ENCODE measurements at regions not wholly inside any gene's neighbourhood (a gene's known extent, or its start where the extent isn't known, plus 50 kb on each side); places are given as distances from the start of the nearest gene placed in this dataset.
"Not testable (repeated sequence)": the region's sequence is repeated elsewhere in the genome, so short reads cannot be mapped to it uniquely, and the experiment has no call there.

DNA sequence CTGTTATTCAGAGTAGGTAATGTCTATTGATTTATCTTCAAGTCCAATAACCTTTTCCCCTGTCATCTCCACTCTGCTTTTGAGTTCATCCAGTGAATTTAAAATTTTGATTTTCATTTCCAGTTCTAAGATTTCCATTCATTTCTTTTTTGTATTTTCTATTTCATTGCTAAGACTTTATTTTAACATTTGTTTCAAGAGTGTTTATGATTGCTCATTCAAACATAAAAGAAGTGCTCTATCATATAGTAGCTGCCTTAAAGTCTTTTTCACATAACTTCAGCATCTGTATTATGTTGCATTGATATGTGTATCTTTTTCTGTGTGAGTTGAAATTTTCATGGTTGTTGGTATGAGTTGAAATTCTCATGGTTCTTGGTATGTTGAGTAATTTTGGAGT is 341.6 kb downstream of the SOX4 start:
- no peak for DNase-seq

DNA sequence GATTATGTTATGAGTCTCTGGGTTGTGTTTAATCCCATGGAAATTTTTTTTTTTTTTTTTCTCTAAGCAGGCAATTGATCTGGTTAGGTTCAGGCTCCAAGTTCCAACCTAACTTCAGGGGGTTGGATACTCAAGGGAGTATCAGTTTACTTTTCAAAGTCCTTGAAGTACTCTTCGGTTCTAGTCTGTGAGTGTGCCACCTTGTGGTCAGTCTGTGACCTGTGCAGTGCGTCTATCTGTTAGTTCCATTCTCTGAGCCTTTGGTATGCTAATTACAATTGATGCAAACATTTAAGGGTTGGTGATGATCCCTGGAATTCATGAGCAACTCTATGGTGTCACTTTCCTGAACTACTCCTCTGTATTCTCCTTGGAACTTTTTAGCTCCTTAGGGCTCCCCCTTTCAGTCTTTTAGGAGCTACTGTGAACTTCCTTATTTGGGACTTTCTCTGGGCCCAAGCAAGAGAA is 342.0 kb downstream of the SOX4 start:
- no peak for DNase-seq

DNA sequence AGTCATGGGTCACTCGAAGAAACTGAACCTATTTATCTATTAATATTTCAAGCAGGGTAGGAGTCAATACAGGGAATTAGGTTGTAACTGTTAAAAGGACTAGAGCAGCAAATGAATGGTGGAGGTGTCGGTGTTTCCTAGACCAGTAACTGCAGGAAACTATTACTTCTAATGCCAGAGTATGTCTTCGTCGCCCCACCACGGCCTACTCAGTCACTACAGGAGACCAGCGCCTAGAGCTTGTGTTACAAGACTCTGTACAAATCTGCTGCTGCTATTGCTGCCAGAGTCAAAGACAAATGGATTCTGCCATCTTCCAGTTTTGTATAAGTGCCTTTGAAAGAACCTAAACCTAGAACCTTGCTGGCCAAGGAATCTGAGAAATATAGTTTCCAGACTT is 343.9 kb downstream of the SOX4 start:
- no peak for DNase-seq

DNA sequence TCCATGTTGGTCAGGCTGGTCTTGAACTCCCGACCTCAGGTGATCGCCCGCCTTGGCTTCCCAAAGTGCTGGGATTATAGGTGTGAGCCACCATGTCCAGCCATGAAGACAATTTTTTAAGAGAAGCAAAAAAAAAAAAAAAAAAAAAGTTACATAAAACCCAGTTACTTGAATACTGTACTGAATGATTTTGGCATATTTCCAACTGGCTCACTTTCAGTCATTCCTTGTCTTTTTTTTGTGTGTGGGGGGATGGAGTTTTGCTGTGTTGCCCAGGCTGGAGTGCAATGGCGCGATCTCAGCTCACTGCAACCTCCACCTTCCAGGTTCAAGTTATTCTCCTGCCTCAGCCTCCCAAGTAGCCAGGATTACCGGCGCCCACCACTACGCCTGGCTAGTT is 345.5 kb downstream of the SOX4 start:
- not testable (repeated sequence) for DNase-seq

- DNase-seq = no peak
These were observed 348.4 kb downstream of the SOX4 start for GRCh38 chr6:21941926-21942325.

- no peak for DNase-seq
These were observed 349.3 kb downstream of the SOX4 start for GRCh38 chr6:21942897-21943296.

DNA sequence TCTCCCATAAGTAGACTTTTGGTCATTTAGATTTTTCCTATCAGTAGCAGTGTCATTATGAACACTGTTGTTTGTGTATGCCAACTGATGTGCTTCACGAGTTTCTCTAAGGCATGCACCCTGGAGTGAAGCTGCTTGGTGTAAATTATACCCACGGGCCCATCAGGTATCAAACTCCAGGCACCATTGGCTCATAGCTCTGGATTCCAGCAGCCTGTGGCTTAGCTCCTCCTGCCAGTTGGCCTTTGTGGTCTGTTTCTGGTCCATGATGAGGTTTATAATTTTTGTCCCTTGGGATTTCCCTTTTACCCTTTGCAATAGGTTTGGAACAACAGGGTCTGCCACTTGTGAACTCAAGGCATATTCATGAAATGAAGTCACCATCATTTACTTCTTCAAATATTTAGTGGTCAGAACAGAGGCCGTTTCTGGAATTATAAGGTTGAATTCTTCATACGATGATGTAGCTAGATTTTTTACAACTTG is 350.5 kb downstream of the PRL start:
- DNase-seq = no peak

GRCh38 chr6:21947227-21947626 is 349.6 kb downstream of the PRL start:
- not testable (repeated sequence) for DNase-seq

GRCh38 chr6:21947731-21948386 is 349.0 kb downstream of the PRL start:
- DNase-seq = no peak

DNA sequence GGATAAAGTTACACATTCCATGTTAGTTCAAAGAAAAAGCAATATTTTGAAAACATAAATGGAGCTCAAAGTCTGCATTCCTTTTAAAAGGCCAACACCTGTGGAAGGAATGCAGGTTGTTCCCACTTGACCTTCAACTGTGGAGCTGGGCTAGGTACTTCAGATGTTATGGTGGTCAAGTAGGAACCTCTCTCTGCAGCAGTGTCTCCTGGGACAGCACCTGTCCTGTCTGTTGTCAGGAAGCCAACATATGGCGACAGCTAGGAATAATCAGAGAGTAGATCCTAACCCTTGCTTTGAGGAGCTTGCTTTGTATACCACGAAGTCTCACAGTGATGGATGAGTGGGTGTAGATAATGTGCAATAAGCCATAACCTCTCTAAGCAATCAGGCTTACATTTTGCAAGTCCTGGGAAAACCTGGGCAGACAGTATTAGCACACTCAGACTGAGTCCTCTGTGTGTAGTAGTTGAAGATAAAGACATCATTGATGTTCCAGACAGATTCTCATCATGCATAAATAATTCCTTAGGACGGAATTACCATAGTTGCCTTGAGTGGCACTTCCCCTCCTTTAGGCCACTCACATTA is 347.5 kb downstream of the PRL start:
- no peak for DNase-seq

DNA sequence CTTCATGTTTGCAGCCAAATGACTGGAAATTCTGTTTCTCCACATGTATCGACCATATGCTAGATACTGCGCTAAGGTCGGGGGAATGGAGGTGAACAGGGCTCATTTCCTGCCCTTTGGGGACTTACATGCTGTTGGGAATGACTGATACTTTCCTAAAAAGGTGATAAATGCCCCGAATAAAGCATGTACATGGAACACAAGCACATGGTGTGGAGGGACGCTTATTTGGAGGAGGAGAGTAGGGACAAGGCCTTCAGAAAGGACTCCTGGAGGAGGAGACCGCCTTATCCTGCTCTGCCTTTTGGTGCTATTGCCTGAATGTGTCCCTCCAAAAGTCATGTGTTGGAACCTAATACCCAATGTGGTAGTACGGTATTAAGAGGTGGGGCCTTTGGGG is 344.5 kb downstream of the PRL start:
- no peak for DNase-seq

DNA sequence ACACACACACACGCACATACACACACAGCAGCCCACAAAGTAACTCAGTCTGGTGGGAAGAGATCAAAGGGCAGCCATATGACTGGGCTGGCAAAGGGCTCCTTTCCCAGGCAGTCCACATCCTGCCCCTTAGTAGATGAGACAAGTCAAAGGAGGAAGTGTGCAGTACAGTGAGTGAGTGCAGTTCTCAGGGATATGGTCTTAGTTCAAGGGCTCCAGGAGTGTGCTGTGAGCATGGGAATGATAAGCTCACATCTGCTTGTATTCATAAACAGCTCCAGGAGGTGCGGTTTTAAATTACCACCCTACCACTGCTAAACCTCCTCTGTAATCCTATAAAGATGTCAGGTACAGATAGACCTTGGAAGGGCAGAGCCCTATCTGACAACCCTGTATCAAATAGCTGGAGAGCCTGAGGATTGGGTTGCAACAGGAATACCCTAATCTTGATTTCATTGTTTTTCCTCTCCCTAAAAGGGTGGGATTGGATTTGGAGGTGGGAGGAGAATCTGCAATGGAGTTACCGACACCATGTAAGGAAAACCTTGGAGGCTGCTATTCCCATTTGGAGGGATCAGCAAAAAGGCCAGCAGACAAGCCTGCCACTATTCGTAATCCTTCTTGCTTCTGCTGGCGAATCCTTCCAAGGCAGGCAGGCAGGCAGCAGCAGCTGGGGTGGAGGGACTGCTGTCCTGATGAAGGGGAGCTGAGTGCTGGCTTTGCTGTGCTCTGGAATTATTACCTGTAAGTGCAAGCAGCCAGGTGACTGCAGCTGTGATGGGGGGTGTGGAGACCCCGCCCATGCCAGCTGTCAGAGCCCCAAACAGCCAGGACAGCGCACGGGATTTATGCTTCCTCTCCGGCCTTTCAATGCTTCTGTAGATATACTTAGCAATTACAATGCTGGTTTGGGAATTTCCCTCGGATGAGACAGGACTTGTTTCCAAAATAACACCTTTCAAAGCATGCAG is 342.7 kb downstream of the PRL start:
- DNase-seq = no peak

DNA sequence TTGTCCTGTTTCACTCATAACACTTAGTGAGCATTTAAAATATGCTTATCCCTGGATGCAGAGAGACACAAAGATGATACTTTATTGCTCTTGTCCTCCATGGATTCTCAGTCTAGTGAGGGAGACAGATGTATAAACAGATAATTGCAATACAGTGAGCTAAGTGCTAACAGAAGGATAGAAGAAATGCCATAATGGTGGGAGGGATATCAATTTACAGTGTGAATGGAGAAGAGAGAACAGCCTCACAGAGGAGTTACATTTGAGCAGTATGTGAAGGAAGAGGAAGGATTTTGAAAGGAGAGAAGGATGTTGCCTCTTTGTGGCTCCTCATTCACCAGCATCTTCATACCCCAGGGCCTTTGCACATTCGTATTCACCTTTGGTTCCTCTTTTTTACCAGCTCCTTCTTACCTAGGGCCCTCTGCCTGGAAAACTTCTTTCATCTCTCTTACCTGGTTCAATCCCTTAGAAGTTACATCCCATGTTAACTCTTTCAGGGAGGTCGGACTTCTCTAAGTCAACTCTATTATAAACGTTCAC is 341.7 kb downstream of the PRL start:
- DNase-seq = no peak

DNA sequence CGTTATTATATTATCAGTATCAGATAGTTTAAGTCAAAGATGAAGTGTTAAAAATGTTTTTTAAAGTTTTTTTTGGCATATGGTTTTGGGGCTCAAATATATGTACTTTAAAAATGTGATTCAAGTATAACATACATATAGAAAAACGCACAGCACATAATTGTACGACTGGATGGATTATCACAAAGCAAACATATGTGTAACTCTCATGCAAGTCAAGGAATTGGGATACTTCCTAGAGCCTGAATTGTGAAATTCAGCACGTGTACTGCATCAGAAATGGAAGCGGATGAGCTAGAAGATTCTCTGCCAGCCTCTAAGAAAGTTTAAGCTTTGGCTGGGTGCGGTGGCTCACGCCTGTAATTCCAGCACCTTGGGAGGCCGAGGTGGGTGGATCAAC is 340.9 kb downstream of the PRL start:
- no peak for DNase-seq

GRCh38 chr6:21958428-21958827 is 338.4 kb downstream of the PRL start:
- DNase-seq = no peak

- DNase-seq = no peak
These were observed 335.6 kb downstream of the PRL start for GRCh38 chr6:21961226-21961625.

DNA sequence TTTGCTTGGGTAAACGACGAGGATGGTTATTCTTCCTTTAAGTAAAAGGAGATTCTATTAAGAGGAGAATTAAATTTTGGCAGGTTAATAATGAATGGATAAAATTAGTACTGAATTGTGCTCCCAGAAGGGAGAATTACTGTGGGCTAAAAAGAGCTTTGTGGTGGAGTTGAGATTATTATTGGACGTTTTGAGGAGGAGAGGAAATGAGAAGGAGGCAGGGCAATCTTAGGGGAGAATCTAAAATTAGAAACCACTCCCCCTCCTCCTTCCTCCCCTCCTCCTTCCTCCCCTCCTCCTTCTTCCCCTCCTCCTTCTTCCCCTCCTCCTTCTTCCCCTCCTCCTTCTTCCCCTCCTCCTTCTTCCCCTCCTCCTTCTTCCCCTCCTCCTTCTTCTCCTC is 331.8 kb downstream of the PRL start:
- no peak for DNase-seq

DNA sequence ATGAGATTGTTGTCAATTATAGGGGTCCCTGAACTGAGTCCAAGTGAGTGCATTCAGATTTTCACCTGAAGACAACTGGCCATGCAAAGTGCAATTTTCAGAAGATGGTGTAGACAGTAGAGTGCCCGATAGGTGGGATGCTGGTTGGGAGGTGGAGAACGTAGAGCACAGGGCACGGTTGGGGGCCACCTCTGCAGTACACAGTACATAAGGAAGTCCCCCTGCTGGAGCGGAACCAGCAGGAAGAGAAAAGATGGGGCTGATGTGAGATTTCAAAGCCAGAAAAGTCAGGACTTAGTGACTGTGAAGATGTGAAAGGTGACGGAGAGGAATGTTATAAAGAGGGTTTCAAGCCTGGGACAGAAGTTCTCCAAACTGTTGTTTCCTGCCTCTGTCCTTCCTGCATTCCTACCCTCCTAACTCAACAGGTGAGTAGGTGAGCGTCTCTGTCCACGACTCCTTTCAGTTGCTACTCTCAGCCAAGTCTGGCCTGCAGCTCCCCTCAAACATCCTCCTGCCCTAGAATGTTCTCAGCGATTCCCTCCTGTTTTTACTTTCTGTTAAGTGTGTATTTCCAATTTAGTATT is 330.8 kb downstream of the PRL start:
- no peak for DNase-seq

- no peak for DNase-seq
These were observed 329.5 kb downstream of the PRL start for GRCh38 chr6:21967056-21967974.

- no peak for DNase-seq
These were observed 328.4 kb downstream of the PRL start for GRCh38 chr6:21968411-21968810.

- DNase-seq = no peak
These were observed 327.6 kb downstream of the PRL start for GRCh38 chr6:21969192-21969591.

Data from NCI-H446 treated with DMSO at 0.1 percent for 48 hours (cell line).